A549 (cell line): ENCODE measurements at regions not wholly inside any gene's neighbourhood (a gene's known extent, or its start where the extent isn't known, plus 50 kb on each side); places are given as distances from the start of the nearest gene placed in this dataset.

Source experiments
- ATAC-seq, 2 experiments: fragments of 200-7000 bp in 1 of 2; fragments of >200 bp in 1 of 2; cut with Nextera tagmentation in 1 of 2; cut with Tn5 transposase in 1 of 2; 3 replicates each; pipeline versions ENCODE4 v1.8.0 to v1.9.1; 2018 to 2020; ENCODE audit warnings: mild to moderate bottlenecking in 1 of 2, moderate library complexity in 1 of 2
- CTCF ChIA-PET: fragments of 300-600 bp; sonication (Branson Sonifier 250); formaldehyde crosslinking; extraction: SDS; loops from one replicate; lab custom pipeline; 2021; ENCODE audit warnings: antibody characterized with exemption, inconsistent platforms; lab: Yijun Ruan, JAX
- POLR2A ChIA-PET: fragments of 350-600 bp; formaldehyde crosslinking; extraction: SDS; loops from one replicate; lab custom pipeline; 2021; ENCODE audit warnings: antibody characterized with exemption, inconsistent platforms; lab: Yijun Ruan, JAX
- DNase-seq, 2 experiments: peaks; one replicate each; pipeline versions ENCODE4 v3.0.0 to v3.0.0-alpha.2; 2011 to 2016; ENCODE audit warnings: low read depth in 1 of 2, low spot score in 1 of 2
- FAIRE-seq: peaks from 2 replicates; lab custom pipeline; 2011; peaks lifted over from hg19 to GRCh38; lab: Jason Lieb, UNC
- H3K27ac ChIP-seq, 2 experiments: fragments of >200 bp; sonication (Bioruptor Twin); formaldehyde crosslinking; 3 replicates each; pipeline ENCODE4 v1.5.1; 2016 to 2017
- H3K4me1 ChIP-seq: fragments of >200 bp; sonication (Bioruptor Twin); formaldehyde crosslinking; 3 replicates; pipeline ENCODE4 v1.6.1; 2016
- H3K4me2 ChIP-seq: fragments of >200 bp; sonication (Bioruptor Twin); formaldehyde crosslinking; 3 replicates; pipeline ENCODE4 v1.6.1; 2016
- H3K4me3 ChIP-seq: fragments of >200 bp; sonication (Bioruptor Twin); formaldehyde crosslinking; 3 replicates; pipeline ENCODE4 v1.5.1; 2016
- H3K9me3 ChIP-seq: fragments of >200 bp; sonication (Bioruptor Twin); formaldehyde crosslinking; 3 replicates; pipeline ENCODE4 v1.6.1; 2016
- CHD4 ChIP-seq: fragments of 200-600 bp; sonication (generic); IDR thresholded peaks from 2 replicates; pipeline ENCODE4 v1.6.1; 2016; ENCODE audit warnings: antibody characterized with exemption, mild to moderate bottlenecking, borderline replicate concordance
- CTCF ChIP-seq: fragments of >200 bp; sonication (Bioruptor Twin); formaldehyde crosslinking; IDR thresholded peaks from 3 replicates; pipeline ENCODE4 v1.5.1; 2016
- ESRRA ChIP-seq: fragments of 150-350 bp; IDR thresholded peaks from 2 replicates; pipeline ENCODE4 v1.6.1; 2014; ENCODE audit warnings: mild to moderate bottlenecking, low read length, borderline replicate concordance
- FOSB ChIP-seq: fragments of 250-450 bp; sonication (Bioruptor Pico); IDR thresholded peaks from 2 replicates; pipeline ENCODE4 v1.5.0; 2020; ENCODE audit warnings: mild to moderate bottlenecking, moderate library complexity
- FOSL2 ChIP-seq, 2 experiments: fragments of 450-650 bp in 1 of 2; fragments of >200 bp in 1 of 2; sonication (Bioruptor Twin) in 1 of 2; formaldehyde crosslinking; IDR thresholded peaks; 2 replicates each; pipeline versions ENCODE4 v1.5.0 to v1.6.1; 2016 to 2020; ENCODE audit warnings: mild to moderate bottlenecking in 1 of 2, moderate library complexity in 1 of 2
- GATA3 ChIP-seq: IDR thresholded peaks from 2 replicates; pipeline ENCODE4 v1.6.1; 2012; ENCODE audit warnings: borderline replicate concordance
- HDAC2 ChIP-seq: fragments of 200-600 bp; sonication (generic); IDR thresholded peaks from 2 replicates; pipeline ENCODE4 v1.6.1; 2016
- HMGXB4 ChIP-seq: fragments of 250-450 bp; sonication (Bioruptor Pico); IDR thresholded peaks from 2 replicates; pipeline ENCODE4 v1.5.0; 2021; ENCODE audit warnings: mild to moderate bottlenecking, moderate library complexity, borderline replicate concordance
- KDM1A ChIP-seq: fragments of 200-600 bp; sonication (generic); IDR thresholded peaks from 2 replicates; pipeline ENCODE4 v1.6.1; 2016; ENCODE audit warnings: low read depth, mild to moderate bottlenecking
- NPAS2 ChIP-seq: fragments of 250-450 bp; sonication (Bioruptor Pico); IDR thresholded peaks from 2 replicates; pipeline ENCODE4 v1.8.0; 2022; ENCODE audit warnings: mild to moderate bottlenecking, moderate library complexity, borderline replicate concordance
- RARB ChIP-seq: fragments of 250-450 bp; sonication (Bioruptor Pico); IDR thresholded peaks from 2 replicates; pipeline ENCODE4 v1.8.0; 2021; ENCODE audit warnings: mild to moderate bottlenecking, moderate library complexity
- RCOR1 ChIP-seq: fragments of 150-350 bp; IDR thresholded peaks from 2 replicates; pipeline ENCODE4 v1.6.1; 2014; ENCODE audit warnings: antibody characterized with exemption, low read length, low read depth
- REST ChIP-seq: fragments of 200-600 bp; sonication (generic); IDR thresholded peaks from 2 replicates; pipeline ENCODE4 v1.6.1; 2016; ENCODE audit warnings: antibody characterized with exemption, mild to moderate bottlenecking, moderate library complexity
- RNF2 ChIP-seq: fragments of 200-600 bp; sonication (generic); IDR thresholded peaks from 2 replicates; pipeline ENCODE4 v1.6.1; 2016; ENCODE audit warnings: low read depth, mild to moderate bottlenecking, antibody characterized with exemption, moderate library complexity, borderline replicate concordance
- SMC3 ChIP-seq: fragments of >200 bp; sonication (Bioruptor Twin); formaldehyde crosslinking; IDR thresholded peaks from 3 replicates; pipeline ENCODE4 v1.6.1; 2018; ENCODE audit warnings: inconsistent platforms
- SREBF2 ChIP-seq: fragments of 450-650 bp; IDR thresholded peaks from 2 replicates; pipeline ENCODE4 v1.6.1; 2014; ENCODE audit warnings: mild to moderate bottlenecking, moderate library complexity
- USF2 ChIP-seq: fragments of 450-650 bp; IDR thresholded peaks from 2 replicates; pipeline ENCODE4 v1.6.1; 2014; ENCODE audit warnings: antibody characterized with exemption
- ZSCAN20 ChIP-seq: fragments of 250-450 bp; sonication (Bioruptor Pico); IDR thresholded peaks from 2 replicates; pipeline ENCODE4 v1.8.0; 2022; ENCODE audit warnings: mild to moderate bottlenecking, moderate library complexity
- WGBS: methylation state at CpG from one replicate; pipeline ENCODE4 v1.1.6; 2017; ENCODE audit errors: missing lambda C conversion rate; 5-methylcytosine and 5-hydroxymethylcytosine counted together
- TF ChIP-seq, protein P1 (sequence below): fragments of >200 bp; sonication (Bioruptor Twin); formaldehyde crosslinking; IDR thresholded peaks from 2 replicates; pipeline ENCODE4 v1.6.1; 2016
- TF ChIP-seq, protein P2 (sequence below): IDR thresholded peaks from 2 replicates; pipeline ENCODE4 v1.6.1; 2012

GRCh38 chr4:100949350-100949935, 397.9 kb downstream of the PPP3CA start (continued):
- no peak for TF ChIP-seq USF2
- no peak for TF ChIP-seq FOSB (CRISPR knock-in tag)
- TF ChIP-seq SMC3: no peak
- no peak for TF ChIP-seq RCOR1

- no peak overlapping the region for H3K4me3 ChIP-seq
- WGBS: 47% methylated on average over 4 of the region's 4 CpGs
- no peak for TF ChIP-seq RARB
- TF ChIP-seq RNF2: no peak
- TF ChIP-seq ESRRA: no peak
- TF ChIP-seq GATA3: no peak
- TF ChIP-seq CTCF: no peak
- TF ChIP-seq FOSL2 (IDR thresholded peaks at IDR 0.05): no peak
- TF ChIP-seq FOSL2 (CRISPR knock-in tag; IDR thresholded peaks at IDR 0.05): no peak
- TF ChIP-seq, protein P1, sequence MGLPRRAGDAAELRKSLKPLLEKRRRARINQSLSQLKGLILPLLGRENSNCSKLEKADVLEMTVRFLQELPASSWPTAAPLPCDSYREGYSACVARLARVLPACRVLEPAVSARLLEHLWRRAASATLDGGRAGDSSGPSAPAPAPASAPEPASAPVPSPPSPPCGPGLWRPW: no peak
- TF ChIP-seq SREBF2: no peak
- TF ChIP-seq RCOR1: no peak
- TF ChIP-seq, protein P2, sequence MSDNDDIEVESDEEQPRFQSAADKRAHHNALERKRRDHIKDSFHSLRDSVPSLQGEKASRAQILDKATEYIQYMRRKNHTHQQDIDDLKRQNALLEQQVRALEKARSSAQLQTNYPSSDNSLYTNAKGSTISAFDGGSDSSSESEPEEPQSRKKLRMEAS: no peak
- no peak for TF ChIP-seq KDM1A
- no peak for TF ChIP-seq FOSB (CRISPR knock-in tag)
- H3K4me2 ChIP-seq: no peak overlapping the region
- ChIA-PET POLR2A (no interaction called here), CTCF (no interaction called here)
- ATAC-seq: no peak
- no peak overlapping the region for H3K27ac ChIP-seq
- no peak for FAIRE-seq
- no peak for DNase-seq
- H3K4me1 ChIP-seq: no peaks in the 10 kb centered on the region
- no peaks in the 10 kb centered on the region for H3K9me3 ChIP-seq
These were observed 398.4 kb downstream of the PPP3CA start for GRCh38 chr4:100948911-100949310.

DNA sequence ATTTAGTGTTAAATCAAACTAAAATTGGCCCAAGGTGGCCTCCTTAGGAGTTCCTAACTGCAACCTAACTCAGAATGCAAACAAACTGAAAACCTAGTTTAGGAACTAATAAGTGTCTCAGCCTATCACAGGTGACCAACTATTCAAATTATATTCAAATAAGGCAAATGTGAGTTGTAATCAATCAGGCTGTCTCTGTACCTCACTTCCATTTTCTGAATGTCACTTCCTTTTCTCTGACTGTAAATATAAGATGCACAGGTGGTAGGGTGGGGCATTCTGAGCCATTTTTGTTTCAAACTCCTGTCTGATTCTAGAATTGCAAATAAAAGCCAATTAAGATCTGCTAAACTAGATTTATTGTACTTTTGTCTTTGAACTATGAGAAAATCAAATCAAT, 401.5 kb downstream of the PPP3CA start:
- no peak for DNase-seq
- FAIRE-seq: no peak
- H3K4me2 ChIP-seq: no peak overlapping the region
- POLR2A ChIA-PET: no interaction called here
- no peak overlapping the region for H3K27ac ChIP-seq
- CTCF ChIA-PET: no interaction called here
- no peak for ATAC-seq
- H3K4me1 ChIP-seq: no peaks in the 10 kb centered on the region
- H3K9me3 ChIP-seq: no peaks in the 10 kb centered on the region; the same call in 2 of the 3 replicates
- no peak overlapping the region for H3K4me3 ChIP-seq
- TF ChIP-seq HMGXB4 (CRISPR knock-in tag) (no peak), ZSCAN20 (no peak), CHD4 (no peak), HDAC2 (no peak), NPAS2 (CRISPR knock-in tag) (no peak), REST (no peak)
